PFSK-1 (cell line): ENCODE measurements at regions not wholly inside any gene's neighbourhood (a gene's known extent, or its start where the extent isn't known, plus 50 kb on each side); places are given as distances from the start of the nearest gene placed in this dataset.

ENCODE experiments used
- FOXP2 ChIP-seq: optimal IDR thresholded peaks from 2 replicates; pipeline ENCODE3; 2011; ENCODE audit warnings: borderline replicate concordance, control low read depth, inconsistent platforms; ENCODE audit not compliant: insufficient read depth; ENCODE audit errors: extremely low read length, extremely low read depth
- POLR2AphosphoS5 ChIP-seq: IDR thresholded peaks from 2 replicates; pipeline ENCODE4 v1.6.1; 2012; ENCODE audit warnings: low read depth, mild to moderate bottlenecking, control low read depth, low read length, moderate library complexity
- REST ChIP-seq, 2 experiments: IDR thresholded peaks; 2 replicates each; pipeline versions ENCODE4 v1.6.1 to v1.8.0; 2011 to 2012; ENCODE audit warnings: low read depth in 2 of 2, low read length in 2 of 2, control low read depth in 1 of 2, inconsistent platforms in 1 of 2, mild to moderate bottlenecking in 1 of 2, moderate library complexity in 1 of 2; ENCODE audit not compliant: insufficient read depth in 1 of 2
- SIN3A ChIP-seq: IDR thresholded peaks from 2 replicates; pipeline ENCODE4 v1.6.1; 2012; ENCODE audit warnings: mild to moderate bottlenecking, low read length, moderate library complexity, borderline replicate concordance; ENCODE audit not compliant: insufficient read depth
- TAF1 ChIP-seq: IDR thresholded peaks from 2 replicates; pipeline ENCODE4 v1.6.1; 2012; ENCODE audit warnings: low read length, control low read depth, borderline replicate concordance; ENCODE audit not compliant: insufficient read depth

- TF ChIP-seq SIN3A (no peak), POLR2AphosphoS5 (peak; percentile 80; the same call in 1 of the 2 replicates), REST (IDR thresholded peaks at IDR 0.05; ENCODE audit: insufficient read depth in 1 of 2, low read depth in 2 of 2, low read length in 2 of 2) (no peak)
Measured at GRCh38 chr7:136086712-136087111, 109.6 kb upstream of the MTPN start.

GRCh38 chr7:136079934-136080333 is 102.8 kb upstream of the MTPN start:
- no peak for TF ChIP-seq POLR2AphosphoS5
- no peak for TF ChIP-seq TAF1
- no peak for TF ChIP-seq REST (IDR thresholded peaks at IDR 0.05; ENCODE audit: insufficient read depth in 1 of 2, low read depth in 2 of 2, low read length in 2 of 2)
- TF ChIP-seq SIN3A, result no peak
- TF ChIP-seq FOXP2, result no peak

GRCh38 chr7:136079478-136079892 is 102.3 kb upstream of the MTPN start:
- TF ChIP-seq SIN3A (no peak), REST (IDR thresholded peaks at IDR 0.05; ENCODE audit: insufficient read depth in 1 of 2, low read depth in 2 of 2, low read length in 2 of 2) (no peak), TAF1 (no peak), FOXP2 (no peak), POLR2AphosphoS5 (no peak)

GRCh38 chr7:136079066-136079465 is 101.9 kb upstream of the MTPN start:
- no peak for TF ChIP-seq REST (IDR thresholded peaks at IDR 0.05; ENCODE audit: insufficient read depth in 1 of 2, low read depth in 2 of 2, low read length in 2 of 2)
- TF ChIP-seq TAF1, result no peak
- TF ChIP-seq POLR2AphosphoS5, result no peak
- no peak for TF ChIP-seq SIN3A
- TF ChIP-seq FOXP2, result no peak

- TF ChIP-seq TAF1, result no peak
- TF ChIP-seq FOXP2, result no peak
- TF ChIP-seq SIN3A, result no peak
- TF ChIP-seq POLR2AphosphoS5, result no peak
Measured at GRCh38 chr7:136078630-136079029, 101.5 kb upstream of the MTPN start.
